Fibroblast of lung (primary cell): ENCODE measurements at regions not wholly inside any gene's neighbourhood (a gene's known extent, or its start where the extent isn't known, plus 50 kb on each side); places are given as distances from the start of the nearest gene placed in this dataset.

ENCODE experiments used
- DNase-seq, 2 donors: peaks; one replicate each; pipeline versions ENCODE4 v3.0.0 to v3.0.0-alpha.2; 2010; ENCODE audit warnings: low read depth in 2 of 2
- H2AFZ ChIP-seq: 2 replicates; pipeline ENCODE4 v1.5.1; 2012; ENCODE audit warnings: low read length, control low read depth, inconsistent platforms
- H3K27ac ChIP-seq: 2 replicates; pipeline ENCODE4 v1.5.1; 2011; ENCODE audit warnings: low read length, control low read depth; ENCODE audit not compliant: insufficient read depth
- H3K27me3 ChIP-seq: 2 replicates; pipeline ENCODE4 v1.5.1; 2011; ENCODE audit warnings: mild to moderate bottlenecking, low read length; ENCODE audit not compliant: control insufficient read depth, insufficient read depth
- H3K36me3 ChIP-seq: 2 replicates; pipeline ENCODE4 v1.5.1; 2011; ENCODE audit warnings: low read length; ENCODE audit not compliant: control insufficient read depth, insufficient read depth
- H3K4me1 ChIP-seq: 2 replicates; pipeline ENCODE4 v1.5.1; 2011; ENCODE audit warnings: low read length; ENCODE audit not compliant: control insufficient read depth, insufficient read depth; ENCODE audit errors: extremely low read depth
- H3K4me2 ChIP-seq: 2 replicates; pipeline ENCODE4 v1.5.1; 2011; ENCODE audit warnings: low read length, control low read depth; ENCODE audit not compliant: insufficient read depth; ENCODE audit errors: extremely low read depth
- H3K4me3 ChIP-seq, 4 experiments: fragments of 200-600 bp in 1 of 4; sonication (generic) in 1 of 4; replicated peaks in 1 of 4; 2 replicates each; pipeline ENCODE4 v1.5.1; 2011 to 2016; ENCODE audit warnings: low read length in 4 of 4, low read depth in 3 of 4, mild to moderate bottlenecking in 3 of 4, control low read depth in 2 of 4, inconsistent platforms in 1 of 4, mixed read lengths in 1 of 4; ENCODE audit not compliant: insufficient read depth in 1 of 4; ENCODE audit errors: control extremely low read depth in 1 of 4
- H3K79me2 ChIP-seq: 2 replicates; pipeline ENCODE4 v1.5.1; 2012; ENCODE audit warnings: mild to moderate bottlenecking, low read length, inconsistent platforms; ENCODE audit not compliant: control insufficient read depth, insufficient read depth
- H3K9ac ChIP-seq: 2 replicates; pipeline ENCODE4 v1.5.1; 2011; ENCODE audit warnings: mild to moderate bottlenecking, low read length, control low read depth; ENCODE audit not compliant: insufficient read depth
- H3K9me3 ChIP-seq: 2 replicates; pipeline ENCODE4 v1.5.1; 2012; ENCODE audit warnings: low read depth, low read length; ENCODE audit not compliant: control insufficient read depth, insufficient read depth
- H4K20me1 ChIP-seq: 2 replicates; pipeline ENCODE4 v1.5.1; 2011; ENCODE audit warnings: low read length; ENCODE audit not compliant: control insufficient read depth, insufficient read depth; ENCODE audit errors: extremely low read depth
- CTCF ChIP-seq, 2 donors: IDR thresholded peaks in 1 of 2; conservative IDR thresholded peaks in 1 of 2; 1 replicate in 1 of 2; 2 replicates in 1 of 2; pipeline ENCODE4 v1.5.1; 2011 to 2012; ENCODE audit warnings: low read length in 2 of 2, control low read depth in 1 of 2, inconsistent platforms in 1 of 2, low read depth in 1 of 2, mild to moderate bottlenecking in 1 of 2
- EZH2 ChIP-seq: IDR thresholded peaks from 2 replicates; pipeline ENCODE4 v1.5.1; 2012; ENCODE audit warnings: low read length, control low read depth, mild to moderate bottlenecking; ENCODE audit errors: missing control alignments

GRCh38 chr1:36734356-36734755 lies 251.6 kb upstream of the CSF3R start:
- no peak for DNase-seq
- no peaks in the 10 kb centered on the region for H3K79me2 ChIP-seq
- H3K27ac ChIP-seq: no peak overlapping the region
- H3K4me3 ChIP-seq: no peak overlapping the region
- no peaks in the 10 kb centered on the region for H4K20me1 ChIP-seq
- H3K9me3 ChIP-seq: no peaks in the 10 kb centered on the region
- no peaks in the 10 kb centered on the region for H3K4me1 ChIP-seq
- H3K27me3 ChIP-seq: no peaks in the 10 kb centered on the region
- no peak overlapping the region for H2AFZ ChIP-seq
- TF ChIP-seq CTCF (conservative IDR thresholded peaks at IDR 0.05 in 1 of 2, IDR thresholded peaks at IDR 0.05 in 1 of 2; ENCODE audit: low read depth in 1 of 2, low read length in 2 of 2) (no peak), EZH2 (no peak)
- H3K4me2 ChIP-seq: no peak overlapping the region
- H3K36me3 ChIP-seq: no peaks in the 10 kb centered on the region
- H3K9ac ChIP-seq: no peak overlapping the region

- H3K27ac ChIP-seq: no peak overlapping the region
- no peaks in the 10 kb centered on the region for H3K36me3 ChIP-seq
- H3K9ac ChIP-seq: no peak overlapping the region
- TF ChIP-seq EZH2 (no peak), CTCF (conservative IDR thresholded peaks at IDR 0.05 in 1 of 2, IDR thresholded peaks at IDR 0.05 in 1 of 2; ENCODE audit: low read depth in 1 of 2, low read length in 2 of 2) (no peak)
- H4K20me1 ChIP-seq: no peaks in the 10 kb centered on the region
- no peak for DNase-seq
- no peaks in the 10 kb centered on the region for H3K79me2 ChIP-seq
- no peaks in the 10 kb centered on the region for H3K9me3 ChIP-seq
- no peak overlapping the region for H3K4me3 ChIP-seq
- H3K4me2 ChIP-seq: no peak overlapping the region
- H2AFZ ChIP-seq: no peak overlapping the region
- H3K4me1 ChIP-seq: no peaks in the 10 kb centered on the region
- H3K27me3 ChIP-seq: no peaks in the 10 kb centered on the region
These were observed 251.0 kb upstream of the CSF3R start for GRCh38 chr1:36733748-36734147.

- H3K9me3 ChIP-seq: no peaks in the 10 kb centered on the region
- H3K4me3 ChIP-seq: no peak overlapping the region
- H3K27ac ChIP-seq: no peak overlapping the region
- no peaks in the 10 kb centered on the region for H3K27me3 ChIP-seq
- no peak overlapping the region for H3K9ac ChIP-seq
- no peak overlapping the region for H3K4me2 ChIP-seq
- no peaks in the 10 kb centered on the region for H3K79me2 ChIP-seq
- H2AFZ ChIP-seq: no peak overlapping the region
- no peaks in the 10 kb centered on the region for H3K4me1 ChIP-seq
- DNase-seq: no peak
- H3K36me3 ChIP-seq: no peaks in the 10 kb centered on the region
- H4K20me1 ChIP-seq: no peaks in the 10 kb centered on the region
- TF ChIP-seq CTCF (conservative IDR thresholded peaks at IDR 0.05 in 1 of 2, IDR thresholded peaks at IDR 0.05 in 1 of 2; ENCODE audit: low read depth in 1 of 2, low read length in 2 of 2) (no peak), EZH2 (no peak)
These were observed 249.3 kb upstream of the CSF3R start for GRCh38 chr1:36732015-36732356.
